Colonic mucosa (tissue), 4 donors: ENCODE measurements at regions not wholly inside any gene's neighbourhood (a gene's known extent, or its start where the extent isn't known, plus 50 kb on each side); places are given as distances from the start of the nearest gene placed in this dataset.

Experiments used
- DNase-seq: peaks from one replicate; pipeline ENCODE4 v3.0.0-alpha.2; 2020
- H3K27ac ChIP-seq: fragments of 200-600 bp; one replicate; pipeline ENCODE4 v1.8.0; 2021
- H3K27me3 ChIP-seq: fragments of 200-600 bp; one replicate; pipeline ENCODE4 v1.8.0; 2021
- H3K36me3 ChIP-seq: fragments of 200-600 bp; one replicate; pipeline ENCODE4 v1.8.0; 2021
- H3K4me1 ChIP-seq: fragments of 200-600 bp; one replicate; pipeline ENCODE4 v1.8.0; 2021; ENCODE audit warnings: mild to moderate bottlenecking
- H3K4me3 ChIP-seq: fragments of 200-600 bp; one replicate; pipeline ENCODE4 v1.8.0; 2021
- H3K9ac ChIP-seq, 2 donors: one replicate each; pipeline ENCODE4 v1.7.0; 2013; ENCODE audit warnings: control low read depth in 2 of 2, low read depth in 2 of 2, low read length in 2 of 2
- H3K9me3 ChIP-seq: fragments of 200-600 bp; one replicate; pipeline ENCODE4 v1.8.0; 2021
- CTCF ChIP-seq: fragments of 200-600 bp; IDR thresholded peaks from one replicate; pipeline ENCODE4 v1.8.0; 2022; ENCODE audit warnings: antibody characterized with exemption, mild to moderate bottlenecking
- intact Hi-C: fragments of 100-400 bp; cut with DNase I; formaldehyde crosslinking; loops from one replicate; pipeline ENCODE4 v1.14.1; 2022
- donor health status: healthy.
- donor health status: DM: no; HTN: no; CAD: no.
- donor health status: DM: no; HTN: no; CAD: no.

GRCh38 chr11:36854875-36855274, 256.8 kb upstream of the RAG2 start:
- H3K27ac ChIP-seq = no peak overlapping the region
- no peak overlapping the region for H3K4me3 ChIP-seq
- TF ChIP-seq CTCF = no peak
- no peaks in the 10 kb centered on the region for H3K27me3 ChIP-seq
- intact Hi-C loops = no loop called here
- H3K9me3 ChIP-seq = no peaks in the 10 kb centered on the region
- H3K36me3 ChIP-seq = no peaks in the 10 kb centered on the region
- H3K4me1 ChIP-seq = no peaks in the 10 kb centered on the region
- H3K9ac ChIP-seq = no peak overlapping the region
- no peak for DNase-seq

- Histone ChIP-seq H3K4me3 (no peak overlapping the region), H3K36me3 (no peaks in the 10 kb centered on the region), H3K9ac (no peak overlapping the region), H3K9me3 (no peaks in the 10 kb centered on the region), H3K27ac (no peak overlapping the region), H3K4me1 (no peaks in the 10 kb centered on the region), H3K27me3 (no peaks in the 10 kb centered on the region)
- TF ChIP-seq CTCF = no peak
- intact Hi-C loops = no loop called here
- no peak for DNase-seq
These were observed 250.6 kb upstream of the RAG2 start for GRCh38 chr11:36848660-36849059.

- no peak for DNase-seq
- no peak overlapping the region for H3K9ac ChIP-seq
- no peak for TF ChIP-seq CTCF
- H3K36me3 ChIP-seq = no peaks in the 10 kb centered on the region
- H3K4me3 ChIP-seq = no peak overlapping the region
- no peak overlapping the region for H3K27ac ChIP-seq
- no peaks in the 10 kb centered on the region for H3K9me3 ChIP-seq
- intact Hi-C loops = no loop called here
- H3K4me1 ChIP-seq = no peaks in the 10 kb centered on the region
- H3K27me3 ChIP-seq = no peaks in the 10 kb centered on the region
These were observed 242.3 kb upstream of the RAG2 start for GRCh38 chr11:36840378-36840777.

- no peak overlapping the region for H3K9ac ChIP-seq
- H3K4me1 ChIP-seq = no peaks in the 10 kb centered on the region
- no peaks in the 10 kb centered on the region for H3K27me3 ChIP-seq
- DNase-seq = no peak
- no peaks in the 10 kb centered on the region for H3K36me3 ChIP-seq
- H3K27ac ChIP-seq = no peak overlapping the region
- no peak overlapping the region for H3K4me3 ChIP-seq
- no peaks in the 10 kb centered on the region for H3K9me3 ChIP-seq
- intact Hi-C loops = no loop called here
- no peak for TF ChIP-seq CTCF
These were observed 239.9 kb upstream of the RAG2 start for GRCh38 chr11:36837831-36838437.

- H3K9me3 ChIP-seq = no peaks in the 10 kb centered on the region
- no peak overlapping the region for H3K4me3 ChIP-seq
- no peaks in the 10 kb centered on the region for H3K27me3 ChIP-seq
- TF ChIP-seq CTCF = no peak
- H3K36me3 ChIP-seq = no peaks in the 10 kb centered on the region
- H3K9ac ChIP-seq = no peak overlapping the region
- no peak for DNase-seq
- no peaks in the 10 kb centered on the region for H3K4me1 ChIP-seq
- intact Hi-C loops = no loop called here
- no peak overlapping the region for H3K27ac ChIP-seq
These were observed 227.2 kb upstream of the RAG2 start for GRCh38 chr11:36825251-36825650.
